CD14-positive monocyte (primary cell): ENCODE measurements at regions not wholly inside any gene's neighbourhood (a gene's known extent, or its start where the extent isn't known, plus 50 kb on each side); places are given as distances from the start of the nearest gene placed in this dataset.

Experiments
- DNase-seq, 3 donors: peaks; one replicate each; pipeline ENCODE4 v3.0.0-alpha.2; 2011 to 2022
- H2AFZ ChIP-seq: 2 replicates; pipeline ENCODE4 v1.6.0; 2012; ENCODE audit warnings: mild to moderate bottlenecking, low read depth, low read length, inconsistent platforms; ENCODE audit not compliant: insufficient read depth, poor library complexity, severe bottlenecking
- H3K27ac ChIP-seq, 2 donors: 1 replicate in 1 of 2; 2 replicates in 1 of 2; pipeline ENCODE4 v1.5.1; 2012 to 2013; ENCODE audit warnings: low read length in 2 of 2, control low read depth in 1 of 2, inconsistent platforms in 1 of 2, low read depth in 1 of 2, mild to moderate bottlenecking in 1 of 2
- H3K27me3 ChIP-seq, 2 donors: one replicate each; pipeline versions ENCODE4 v1.6.0 to v1.6.1; 2011 to 2013; ENCODE audit warnings: low read length in 2 of 2; ENCODE audit not compliant: control insufficient read depth in 2 of 2, insufficient read depth in 2 of 2
- H3K36me3 ChIP-seq, 2 donors: replicated peaks in 1 of 2; 1 replicate in 1 of 2; 2 replicates in 1 of 2; pipeline versions ENCODE4 v1.5.1 to v1.6.1; 2012 to 2013; ENCODE audit warnings: low read length in 2 of 2, control low read depth in 1 of 2, inconsistent platforms in 1 of 2, mild to moderate bottlenecking in 1 of 2; ENCODE audit not compliant: insufficient read depth in 2 of 2, control insufficient read depth in 1 of 2
- H3K4me1 ChIP-seq, 2 donors: 1 replicate in 1 of 2; 2 replicates in 1 of 2; pipeline versions ENCODE4 v1.5.1 to v1.6.1; 2012 to 2013; ENCODE audit warnings: low read length in 2 of 2, control low read depth in 1 of 2, inconsistent platforms in 1 of 2, mild to moderate bottlenecking in 1 of 2, moderate library complexity in 1 of 2; ENCODE audit not compliant: insufficient read depth in 2 of 2, control insufficient read depth in 1 of 2
- H3K4me2 ChIP-seq: replicated peaks from 2 replicates; pipeline ENCODE3; 2012; ENCODE audit warnings: low read length, moderate library complexity, mild to moderate bottlenecking; ENCODE audit not compliant: poor library complexity, severe bottlenecking; ENCODE audit errors: extremely low read depth
- H3K4me3 ChIP-seq, 3 experiments: fragments of 200-600 bp in 1 of 3; sonication (generic) in 1 of 3; replicated peaks in 1 of 3; 1 replicate in 2 of 3; 2 replicates in 1 of 3; pipeline ENCODE4 v1.5.1; 2011 to 2013; ENCODE audit warnings: low read length in 3 of 3, mild to moderate bottlenecking in 3 of 3, control low read depth in 2 of 3, low read depth in 2 of 3, inconsistent platforms in 1 of 3, moderate library complexity in 1 of 3
- H3K79me2 ChIP-seq: 2 replicates; pipeline ENCODE4 v1.6.0; 2012; ENCODE audit warnings: mild to moderate bottlenecking, control low read depth, inconsistent platforms, low read length, moderate library complexity; ENCODE audit not compliant: insufficient read depth
- H3K9ac ChIP-seq: 2 replicates; pipeline ENCODE4 v1.6.0; 2017; ENCODE audit warnings: low read length, mild to moderate bottlenecking; ENCODE audit not compliant: insufficient read depth, poor library complexity, severe bottlenecking
- H3K9me3 ChIP-seq, 2 donors: replicated peaks in 1 of 2; 1 replicate in 1 of 2; 2 replicates in 1 of 2; pipeline versions ENCODE4 v1.5.1 to v1.6.1; 2012 to 2013; ENCODE audit warnings: low read length in 2 of 2, control low read depth in 1 of 2; ENCODE audit not compliant: control insufficient read depth in 1 of 2, insufficient read depth in 1 of 2
- H4K20me1 ChIP-seq: 2 replicates; pipeline ENCODE4 v1.6.0; 2012; ENCODE audit warnings: mild to moderate bottlenecking, low read length, control low read depth, moderate library complexity; ENCODE audit not compliant: insufficient read depth
- H3K27ac Mint-ChIP-seq, 7 donors: one replicate each; pipeline ENCODE4 v1.8.0; 2020; ENCODE audit warnings: mild to moderate bottlenecking in 7 of 7, mixed read lengths in 7 of 7, moderate library complexity in 6 of 7, inconsistent platforms in 2 of 7
- H3K27me3 Mint-ChIP-seq, 3 donors: one replicate each; pipeline ENCODE4 v1.8.0; 2021 to 2022; ENCODE audit warnings: low read depth in 3 of 3, mild to moderate bottlenecking in 3 of 3, mixed read lengths in 3 of 3, moderate library complexity in 3 of 3, inconsistent platforms in 1 of 3
- H3K36me3 Mint-ChIP-seq, 2 donors: one replicate each; pipeline ENCODE4 v1.8.0; 2020; ENCODE audit warnings: mixed read lengths in 2 of 2, inconsistent platforms in 1 of 2, mild to moderate bottlenecking in 1 of 2
- H3K4me1 Mint-ChIP-seq: one replicate; pipeline ENCODE4 v1.8.0; 2020; ENCODE audit warnings: mild to moderate bottlenecking, mixed read lengths
- H3K4me3 Mint-ChIP-seq, 2 donors: one replicate each; pipeline ENCODE4 v1.8.0; 2020; ENCODE audit warnings: mild to moderate bottlenecking in 2 of 2, mixed read lengths in 2 of 2, moderate library complexity in 1 of 2
- H3K9me3 Mint-ChIP-seq, 7 donors: one replicate each; pipeline ENCODE4 v1.8.0; 2020 to 2022; ENCODE audit warnings: mixed read lengths in 7 of 7, mild to moderate bottlenecking in 6 of 7, moderate library complexity in 6 of 7, inconsistent platforms in 2 of 7
- CTCF ChIP-seq: fragments of 200-600 bp; IDR thresholded peaks from one replicate; pipeline ENCODE4 v1.8.0; 2022; ENCODE audit warnings: antibody characterized with exemption, mild to moderate bottlenecking
- WGBS: methylation state at CpG from one replicate; pipeline ENCODE4 v1.1.5; 2013; ENCODE audit warnings: missing lambda C conversion rate; ENCODE audit not compliant: insufficient coverage; 5-methylcytosine and 5-hydroxymethylcytosine counted together
- intact Hi-C, 2 donors: fragments of 100-400 bp; cut with micrococcal nuclease; formaldehyde crosslinking; loops; one replicate each; pipeline versions ENCODE4 v1.15.0 to v1.15.1; 2023

GRCh38 chr15:35151782-35152181, 66.7 kb upstream of the NANOGP8 start:
- no peak overlapping the region for H3K4me2 ChIP-seq
- H3K9me3 ChIP-seq, result no peaks in the 10 kb centered on the region
- Mint-ChIP-seq H3K36me3 (no peaks in the 10 kb centered on the region), H3K4me3 (no peak overlapping the region), H3K9me3 (peaks cover 0 to 9% (median 3%) of the 10 kb centered on the region in 7 donors), H3K27ac (no peak overlapping the region), H3K27me3 (peaks cover 0 to 2% (median 0%) of the 10 kb centered on the region in 3 donors), H3K4me1 (no peaks in the 10 kb centered on the region)
- H3K79me2 ChIP-seq, result no peaks in the 10 kb centered on the region
- intact Hi-C loops, result no loop called here
- no peak for TF ChIP-seq CTCF
- no peak for DNase-seq
- no peaks in the 10 kb centered on the region for H3K27me3 ChIP-seq
- no peaks in the 10 kb centered on the region for H3K36me3 ChIP-seq
- no peaks in the 10 kb centered on the region for H3K4me1 ChIP-seq
- H3K27ac ChIP-seq, result no peak overlapping the region
- no peaks in the 10 kb centered on the region for H4K20me1 ChIP-seq
- no peak overlapping the region for H2AFZ ChIP-seq
- H3K9ac ChIP-seq, result no peak overlapping the region
- no CpG with 5 or more reads among the region's 8 CpGs for WGBS
- H3K4me3 ChIP-seq, result no peak overlapping the region

DNA sequence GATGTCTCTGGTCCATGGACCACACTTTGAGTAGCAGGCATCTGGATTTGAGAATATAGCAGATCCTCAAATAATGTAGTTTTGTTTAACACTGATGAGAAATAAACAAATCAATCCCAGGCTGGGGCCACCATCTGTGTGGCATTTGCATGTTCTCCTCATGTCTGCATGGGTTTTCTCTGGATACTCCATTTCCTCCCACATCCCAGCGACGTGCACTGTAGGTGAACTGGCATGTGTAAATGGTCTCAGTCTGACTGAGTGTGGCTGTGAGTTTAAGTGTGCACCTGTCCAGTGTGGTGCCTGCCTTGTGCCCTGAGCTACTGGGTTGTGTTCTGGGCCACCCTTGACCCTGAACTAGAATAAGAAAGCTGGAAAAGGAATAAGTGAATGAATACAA, 66.3 kb upstream of the NANOGP8 start:
- intact Hi-C loops, result no loop called here
- Histone ChIP-seq H3K4me1 (no peaks in the 10 kb centered on the region), H3K27me3 (no peaks in the 10 kb centered on the region), H4K20me1 (no peaks in the 10 kb centered on the region), H3K36me3 (no peaks in the 10 kb centered on the region), H3K4me3 (no peak overlapping the region), H3K27ac (no peak overlapping the region), H3K79me2 (no peaks in the 10 kb centered on the region), H3K9ac (no peak overlapping the region), H2AFZ (no peak overlapping the region), H3K4me2 (no peak overlapping the region), H3K9me3 (no peaks in the 10 kb centered on the region)
- Mint-ChIP-seq H3K27me3 (peaks cover 0 to 2% (median 1%) of the 10 kb centered on the region in 3 donors), H3K4me1 (no peaks in the 10 kb centered on the region), H3K9me3 (peaks cover 0 to 9% (median 3%) of the 10 kb centered on the region in 7 donors), H3K36me3 (no peaks in the 10 kb centered on the region), H3K4me3 (no peak overlapping the region), H3K27ac (no peak overlapping the region)
- TF ChIP-seq CTCF, result no peak
- no CpG with 5 or more reads among the region's 2 CpGs for WGBS
- no peak for DNase-seq
